Gastroesophageal sphincter (tissue), 3 donors: ENCODE measurements at regions not wholly inside any gene's neighbourhood (a gene's known extent, or its start where the extent isn't known, plus 50 kb on each side); places are given as distances from the start of the nearest gene placed in this dataset.

ENCODE experiments used
- EP300 ChIP-seq: sonication (generic); formaldehyde crosslinking; IDR thresholded peaks from one replicate; pipeline ENCODE4 v1.6.1; 2017; ENCODE audit warnings: antibody characterized with exemption, mild to moderate bottlenecking
- POLR2A ChIP-seq, 2 donors: fragments of 450-650 bp; IDR thresholded peaks; one replicate each; pipeline ENCODE4 v1.6.1; 2017; ENCODE audit warnings: antibody characterized with exemption in 2 of 2, mild to moderate bottlenecking in 2 of 2, moderate library complexity in 1 of 2
- TF ChIP-seq, protein P1 (sequence below), 4 experiments: fragments of 200-600 bp in 2 of 4; fragments of 450-650 bp in 2 of 4; sonication (generic) in 1 of 4; IDR thresholded peaks; one replicate each; pipeline ENCODE4 v1.5.1; 2017 to 2019; ENCODE audit warnings: antibody characterized with exemption in 4 of 4, mild to moderate bottlenecking in 2 of 4, moderate library complexity in 2 of 4

DNA sequence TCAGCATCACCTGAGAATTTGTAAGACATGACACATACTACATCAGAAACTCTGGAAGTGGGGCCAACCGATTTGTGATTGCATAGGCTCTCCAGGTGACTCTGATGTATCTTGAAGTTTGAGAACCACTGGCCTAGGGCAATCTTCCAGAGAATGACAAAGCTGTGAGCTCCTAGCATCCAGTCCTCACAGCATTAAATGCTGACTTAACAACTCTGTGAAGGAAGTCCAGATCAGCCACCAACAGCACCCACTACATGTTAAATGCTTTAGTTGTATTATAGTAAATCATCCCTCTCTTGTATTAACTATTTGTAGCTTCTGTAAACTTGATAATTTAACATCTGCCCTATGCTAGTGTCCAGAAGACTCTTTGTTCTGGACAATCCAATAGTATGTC is 636.5 kb upstream of the STEAP1 start:
- TF ChIP-seq, protein P1, sequence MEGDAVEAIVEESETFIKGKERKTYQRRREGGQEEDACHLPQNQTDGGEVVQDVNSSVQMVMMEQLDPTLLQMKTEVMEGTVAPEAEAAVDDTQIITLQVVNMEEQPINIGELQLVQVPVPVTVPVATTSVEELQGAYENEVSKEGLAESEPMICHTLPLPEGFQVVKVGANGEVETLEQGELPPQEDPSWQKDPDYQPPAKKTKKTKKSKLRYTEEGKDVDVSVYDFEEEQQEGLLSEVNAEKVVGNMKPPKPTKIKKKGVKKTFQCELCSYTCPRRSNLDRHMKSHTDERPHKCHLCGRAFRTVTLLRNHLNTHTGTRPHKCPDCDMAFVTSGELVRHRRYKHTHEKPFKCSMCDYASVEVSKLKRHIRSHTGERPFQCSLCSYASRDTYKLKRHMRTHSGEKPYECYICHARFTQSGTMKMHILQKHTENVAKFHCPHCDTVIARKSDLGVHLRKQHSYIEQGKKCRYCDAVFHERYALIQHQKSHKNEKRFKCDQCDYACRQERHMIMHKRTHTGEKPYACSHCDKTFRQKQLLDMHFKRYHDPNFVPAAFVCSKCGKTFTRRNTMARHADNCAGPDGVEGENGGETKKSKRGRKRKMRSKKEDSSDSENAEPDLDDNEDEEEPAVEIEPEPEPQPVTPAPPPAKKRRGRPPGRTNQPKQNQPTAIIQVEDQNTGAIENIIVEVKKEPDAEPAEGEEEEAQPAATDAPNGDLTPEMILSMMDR (IDR thresholded peaks at IDR 0.05) = no peak
- TF ChIP-seq EP300 (no peak), POLR2A (IDR thresholded peaks at IDR 0.05) (no peak)
